NB4 (cell line): ENCODE measurements at regions not wholly inside any gene's neighbourhood (a gene's known extent, or its start where the extent isn't known, plus 50 kb on each side); places are given as distances from the start of the nearest gene placed in this dataset.

Experiments
- DNase-seq: peaks from one replicate; pipeline ENCODE4 v3.0.0; 2010; ENCODE audit warnings: low read depth
- H3K4me3 ChIP-seq: one replicate; pipeline ENCODE4 v1.5.1; 2011; ENCODE audit warnings: mild to moderate bottlenecking, low read depth, low read length, moderate library complexity
- CTCF ChIP-seq: IDR thresholded peaks from one replicate; pipeline ENCODE4 v1.5.1; 2012; ENCODE audit warnings: low read depth, low read length
- MAX ChIP-seq: IDR thresholded peaks from 2 replicates; pipeline ENCODE4 v1.6.1; 2011; ENCODE audit warnings: low read depth, low read length
- MYC ChIP-seq: IDR thresholded peaks from 2 replicates; pipeline ENCODE4 v1.6.1; 2011; ENCODE audit warnings: low read depth, low read length
- POLR2A ChIP-seq: IDR thresholded peaks from 2 replicates; pipeline ENCODE4 v1.6.1; 2011; ENCODE audit warnings: mild to moderate bottlenecking; ENCODE audit not compliant: insufficient read length; ENCODE audit errors: extremely low read depth

GRCh38 chr16:79806757-79807156 lies 206.2 kb upstream of the MAF start:
- DNase-seq: no peak
- no peak overlapping the region for H3K4me3 ChIP-seq
- TF ChIP-seq POLR2A (no peak), MAX (no peak), CTCF (no peak), MYC (no peak)

- DNase-seq: no peak
- H3K4me3 ChIP-seq: no peak overlapping the region
- TF ChIP-seq MAX (no peak), CTCF (no peak), POLR2A (no peak), MYC (no peak)
These were observed 205.1 kb upstream of the MAF start for GRCh38 chr16:79805621-79806020.

- TF ChIP-seq CTCF (no peak), MAX (no peak), MYC (no peak), POLR2A (no peak)
- no peak overlapping the region for H3K4me3 ChIP-seq
- DNase-seq: no peak
These were observed 201.1 kb upstream of the MAF start for GRCh38 chr16:79801646-79802045.

GRCh38 chr16:79800016-79800608 lies 199.6 kb upstream of the MAF start:
- no peak for DNase-seq
- no peak for TF ChIP-seq POLR2A
- no peak for TF ChIP-seq CTCF
- TF ChIP-seq MAX: no peak
- no peak for TF ChIP-seq MYC
- H3K4me3 ChIP-seq: no peak overlapping the region

GRCh38 chr16:79798416-79799053 lies 198.0 kb upstream of the MAF start:
- TF ChIP-seq MAX: no peak
- TF ChIP-seq POLR2A: no peak
- TF ChIP-seq MYC: no peak
- H3K4me3 ChIP-seq: no peak overlapping the region
- no peak for DNase-seq

- TF ChIP-seq CTCF (no peak), MAX (no peak), POLR2A (no peak), MYC (no peak)
- DNase-seq: no peak
- H3K4me3 ChIP-seq: no peak overlapping the region
These were observed 196.9 kb upstream of the MAF start for GRCh38 chr16:79797486-79797885.
